Right atrium auricular region (tissue), 2 donors: ENCODE measurements at regions not wholly inside any gene's neighbourhood (a gene's known extent, or its start where the extent isn't known, plus 50 kb on each side); places are given as distances from the start of the nearest gene placed in this dataset.
"Not testable (repeated sequence)": the region's sequence is repeated elsewhere in the genome, so short reads cannot be mapped to it uniquely, and the experiment has no call there.

Experiments
- DNase-seq: peaks from one replicate; pipeline ENCODE4 v3.0.0-alpha.2; 2019; ENCODE audit warnings: low spot score
- H3K27ac ChIP-seq, 2 donors: fragments of 200-600 bp; sonication (generic); 1 replicate in 1 of 2; 2 replicates in 1 of 2; pipeline ENCODE4 v1.5.1; 2016 to 2019
- H3K27me3 ChIP-seq, 2 donors: fragments of 200-600 bp; sonication (generic); one replicate each; pipeline versions ENCODE4 v1.5.1 to v1.6.0; 2017 to 2019
- H3K36me3 ChIP-seq: fragments of 200-600 bp; sonication (generic); one replicate; pipeline ENCODE4 v1.5.1; 2016
- H3K4me1 ChIP-seq, 2 donors: fragments of 200-600 bp; sonication (generic); one replicate each; pipeline versions ENCODE4 v1.5.1 to v1.6.0; 2017 to 2019
- H3K4me3 ChIP-seq, 2 donors: fragments of 200-600 bp; sonication (generic); 1 replicate in 1 of 2; 2 replicates in 1 of 2; pipeline ENCODE4 v1.5.1; 2017 to 2019; ENCODE audit warnings: mild to moderate bottlenecking in 1 of 2, moderate library complexity in 1 of 2
- H3K9me3 ChIP-seq, 2 donors: fragments of 200-600 bp; sonication (generic); one replicate each; pipeline ENCODE4 v1.5.1; 2019
- CTCF ChIP-seq, 2 donors: fragments of 200-600 bp; sonication (generic); IDR thresholded peaks; one replicate each; pipeline ENCODE4 v1.5.1; 2019; ENCODE audit warnings: antibody characterized with exemption in 2 of 2

DNA sequence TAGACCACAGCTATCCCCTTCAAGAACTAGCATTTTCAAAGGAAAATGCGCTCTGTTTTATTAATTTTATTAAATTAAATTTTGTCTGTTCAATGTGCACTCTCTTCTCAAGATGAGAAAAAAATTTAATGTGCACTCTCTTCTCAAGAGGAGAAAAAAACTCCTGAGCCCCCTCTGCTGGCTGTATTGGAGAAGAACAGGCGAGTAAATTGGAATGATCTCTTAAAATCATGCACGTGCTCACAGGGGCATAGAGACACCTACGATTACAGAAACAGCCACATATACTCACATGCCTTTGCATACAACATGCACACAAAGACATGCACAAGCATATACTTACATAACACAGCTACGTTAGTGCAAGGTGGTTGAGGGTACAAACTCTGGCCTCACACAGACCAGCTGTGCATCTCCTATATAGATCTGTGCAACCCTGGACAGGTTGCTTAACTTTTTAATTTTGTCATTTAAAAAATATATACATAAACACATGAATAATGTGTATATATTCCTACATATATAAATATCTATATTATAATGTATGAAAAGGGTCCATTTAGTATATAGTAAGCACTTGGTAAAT is 176.2 kb upstream of the CXorf66 start:
- Histone ChIP-seq H3K27ac (no peak overlapping the region), H3K9me3 (peaks cover 0 to 4% of the 10 kb centered on the region in 2 donors), H3K4me1 (no peaks in the 10 kb centered on the region), H3K4me3 (no peak overlapping the region), H3K36me3 (no peaks in the 10 kb centered on the region), H3K27me3 (no peaks in the 10 kb centered on the region)
- peak; percentile 45 to 75 for TF ChIP-seq CTCF (IDR thresholded peaks at IDR 0.05)
- DNase-seq: no peak

DNA sequence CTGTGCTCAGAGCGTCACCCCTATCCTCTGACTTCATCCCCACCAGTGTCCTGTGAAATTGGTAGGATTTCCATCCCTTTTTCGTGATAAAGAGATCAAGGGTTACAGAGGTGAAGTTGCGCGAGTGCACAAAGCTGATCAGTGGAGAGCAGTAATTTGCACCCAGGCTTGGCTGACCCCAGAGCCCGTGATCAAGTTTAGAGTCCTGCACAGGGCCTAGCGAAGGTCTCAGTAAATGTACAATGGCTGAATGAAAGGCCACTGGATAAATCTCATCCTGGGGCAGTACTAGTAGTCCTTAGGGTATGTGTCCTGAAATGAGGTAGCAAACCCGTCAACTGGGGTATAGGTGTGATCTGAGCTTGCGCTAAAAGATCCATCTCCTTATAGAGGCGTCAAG is 173.2 kb upstream of the CXorf66 start:
- DNase-seq, H3K27ac ChIP-seq, H3K36me3 ChIP-seq: not testable (repeated sequence)

GRCh38 chrX:140138065-140138464 is 172.7 kb upstream of the CXorf66 start:
- not testable (repeated sequence) for H3K4me3 ChIP-seq, H3K36me3 ChIP-seq, H3K9me3 ChIP-seq, DNase-seq, H3K27ac ChIP-seq, H3K27me3 ChIP-seq, H3K4me1 ChIP-seq

More for the DNA sequence above, 173.2 kb upstream of the CXorf66 start:
- not testable (repeated sequence) for H3K4me3 ChIP-seq, H3K9me3 ChIP-seq, H3K27me3 ChIP-seq, H3K4me1 ChIP-seq

- Histone ChIP-seq H3K9me3 (peaks cover 0 to 7% of the 10 kb centered on the region in 2 donors), H3K27me3 (no peaks in the 10 kb centered on the region), H3K4me1 (no peaks in the 10 kb centered on the region), H3K27ac (no peak overlapping the region), H3K4me3 (no peak overlapping the region), H3K36me3 (no peaks in the 10 kb centered on the region)
- TF ChIP-seq CTCF (IDR thresholded peaks at IDR 0.05): no peak
- no peak for DNase-seq
Observed at GRCh38 chrX:140132937-140133336, 167.6 kb upstream of the CXorf66 start.

DNA sequence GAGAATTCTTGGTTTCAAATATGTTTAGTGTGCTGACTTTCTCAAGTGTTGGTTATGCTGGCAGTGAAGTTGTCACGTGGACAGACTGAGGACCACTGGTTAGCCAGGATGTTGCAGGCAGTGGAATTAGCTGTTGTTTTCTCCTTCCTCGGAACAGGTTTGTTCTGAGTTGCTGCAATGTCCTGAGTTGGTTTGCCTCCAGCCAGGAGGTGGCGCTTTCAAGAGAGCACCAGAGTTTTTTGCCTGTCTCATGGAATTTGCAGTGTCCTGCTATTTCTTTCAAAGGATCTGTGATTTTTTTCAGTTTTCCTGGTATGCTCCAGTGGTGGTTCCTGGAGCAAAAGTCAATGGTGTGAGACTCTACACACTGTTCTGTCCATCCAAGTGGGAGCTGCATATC is 158.1 kb upstream of the CXorf66 start:
- peaks cover 0 to 14% of the 10 kb centered on the region in 2 donors for H3K9me3 ChIP-seq
- peaks cover 0 to 5% of the 10 kb centered on the region in 2 donors for H3K27me3 ChIP-seq
- H3K4me3 ChIP-seq: no peak overlapping the region
- H3K4me1 ChIP-seq: no peaks in the 10 kb centered on the region
- TF ChIP-seq CTCF (IDR thresholded peaks at IDR 0.05): no peak
- H3K27ac ChIP-seq: no peak overlapping the region
- no peaks in the 10 kb centered on the region for H3K36me3 ChIP-seq
- DNase-seq: no peak

GRCh38 chrX:140114059-140114458 is 148.7 kb upstream of the CXorf66 start:
- not testable (repeated sequence) for H3K4me3 ChIP-seq, DNase-seq, H3K27ac ChIP-seq, H3K27me3 ChIP-seq, H3K9me3 ChIP-seq, H3K4me1 ChIP-seq, H3K36me3 ChIP-seq

GRCh38 chrX:140110081-140110650 is 144.8 kb upstream of the CXorf66 start:
- Histone ChIP-seq H3K4me1 (no peaks in the 10 kb centered on the region), H3K36me3 (no peaks in the 10 kb centered on the region), H3K4me3 (no peak overlapping the region), H3K27me3 (no peaks in the 10 kb centered on the region), H3K27ac (no peak overlapping the region), H3K9me3 (no peaks in the 10 kb centered on the region)
- no peak for TF ChIP-seq CTCF (IDR thresholded peaks at IDR 0.05)
- no peak for DNase-seq
